Coronary artery (tissue), 2 donors: ENCODE measurements at regions not wholly inside any gene's neighbourhood (a gene's known extent, or its start where the extent isn't known, plus 50 kb on each side); places are given as distances from the start of the nearest gene placed in this dataset.

ENCODE experiments used
- DNase-seq: peaks from one replicate; pipeline ENCODE4 v3.0.0-alpha.2; 2017; ENCODE audit warnings: low spot score
- H3K27ac ChIP-seq, 2 donors: fragments of 200-600 bp; sonication (generic); one replicate each; pipeline ENCODE4 v1.5.1; 2016 to 2019
- H3K4me3 ChIP-seq: fragments of 200-600 bp; sonication (generic); 2 replicates; pipeline ENCODE4 v1.5.1; 2016; ENCODE audit warnings: mild to moderate bottlenecking, moderate library complexity
- TF ChIP-seq, protein P1 (sequence below): fragments of 200-600 bp; sonication (generic); IDR thresholded peaks from one replicate; pipeline ENCODE4 v1.5.1; 2019; ENCODE audit warnings: antibody characterized with exemption

GRCh38 chr7:51732951-51733350 is 416.3 kb upstream of the COBL start:
- Histone ChIP-seq H3K4me3 (no peak overlapping the region), H3K27ac (no peak overlapping the region)
- TF ChIP-seq, protein P1, sequence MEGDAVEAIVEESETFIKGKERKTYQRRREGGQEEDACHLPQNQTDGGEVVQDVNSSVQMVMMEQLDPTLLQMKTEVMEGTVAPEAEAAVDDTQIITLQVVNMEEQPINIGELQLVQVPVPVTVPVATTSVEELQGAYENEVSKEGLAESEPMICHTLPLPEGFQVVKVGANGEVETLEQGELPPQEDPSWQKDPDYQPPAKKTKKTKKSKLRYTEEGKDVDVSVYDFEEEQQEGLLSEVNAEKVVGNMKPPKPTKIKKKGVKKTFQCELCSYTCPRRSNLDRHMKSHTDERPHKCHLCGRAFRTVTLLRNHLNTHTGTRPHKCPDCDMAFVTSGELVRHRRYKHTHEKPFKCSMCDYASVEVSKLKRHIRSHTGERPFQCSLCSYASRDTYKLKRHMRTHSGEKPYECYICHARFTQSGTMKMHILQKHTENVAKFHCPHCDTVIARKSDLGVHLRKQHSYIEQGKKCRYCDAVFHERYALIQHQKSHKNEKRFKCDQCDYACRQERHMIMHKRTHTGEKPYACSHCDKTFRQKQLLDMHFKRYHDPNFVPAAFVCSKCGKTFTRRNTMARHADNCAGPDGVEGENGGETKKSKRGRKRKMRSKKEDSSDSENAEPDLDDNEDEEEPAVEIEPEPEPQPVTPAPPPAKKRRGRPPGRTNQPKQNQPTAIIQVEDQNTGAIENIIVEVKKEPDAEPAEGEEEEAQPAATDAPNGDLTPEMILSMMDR, result no peak
- DNase-seq, result no peak

DNA sequence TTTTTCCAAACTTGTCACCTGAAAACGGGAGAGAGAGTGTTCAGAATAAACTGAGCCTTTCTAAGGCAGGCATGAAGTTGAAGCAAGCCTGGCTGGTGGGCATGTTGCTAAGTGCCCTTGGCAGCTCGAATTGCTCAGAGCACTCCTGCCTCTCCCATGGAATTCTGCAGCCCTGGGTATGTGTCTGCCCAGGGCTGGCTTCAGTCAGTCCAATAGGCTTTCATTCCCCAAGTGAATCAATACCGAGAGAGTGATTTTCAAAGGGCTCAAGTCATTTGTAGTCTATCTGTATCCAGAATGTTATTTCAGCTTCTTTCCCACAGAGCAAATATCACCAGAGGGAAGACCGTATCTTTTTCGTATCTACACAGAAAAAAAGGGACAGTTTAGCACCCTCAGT is 415.5 kb upstream of the COBL start:
- no peak for DNase-seq

DNA sequence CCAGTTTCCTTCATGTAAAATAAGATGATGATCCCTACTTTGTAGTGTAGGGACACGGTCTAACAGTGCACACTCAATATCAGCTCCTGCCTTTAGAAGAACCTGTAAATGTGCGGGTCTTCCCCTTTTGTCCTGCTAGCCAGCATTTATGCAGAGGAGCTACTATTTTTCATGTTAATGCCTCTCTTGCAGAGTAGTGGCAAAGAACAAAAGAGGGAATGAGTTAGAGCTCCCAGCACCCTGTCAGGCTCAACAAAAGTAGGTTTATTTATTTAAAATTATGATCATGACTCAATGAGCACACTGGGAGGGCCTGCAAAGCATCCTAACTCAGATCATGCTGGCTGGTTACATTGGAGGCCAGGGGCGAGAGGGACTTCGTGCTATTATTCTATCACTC is 414.5 kb upstream of the COBL start:
- Histone ChIP-seq H3K27ac (no peak overlapping the region), H3K4me3 (no peak overlapping the region)
- no peak for DNase-seq
- TF ChIP-seq, protein P1, result no peak

More for the DNA sequence above, 415.5 kb upstream of the COBL start:
- no peak overlapping the region for H3K27ac ChIP-seq
- TF ChIP-seq, protein P1, result no peak
- H3K4me3 ChIP-seq, result no peak overlapping the region

DNA sequence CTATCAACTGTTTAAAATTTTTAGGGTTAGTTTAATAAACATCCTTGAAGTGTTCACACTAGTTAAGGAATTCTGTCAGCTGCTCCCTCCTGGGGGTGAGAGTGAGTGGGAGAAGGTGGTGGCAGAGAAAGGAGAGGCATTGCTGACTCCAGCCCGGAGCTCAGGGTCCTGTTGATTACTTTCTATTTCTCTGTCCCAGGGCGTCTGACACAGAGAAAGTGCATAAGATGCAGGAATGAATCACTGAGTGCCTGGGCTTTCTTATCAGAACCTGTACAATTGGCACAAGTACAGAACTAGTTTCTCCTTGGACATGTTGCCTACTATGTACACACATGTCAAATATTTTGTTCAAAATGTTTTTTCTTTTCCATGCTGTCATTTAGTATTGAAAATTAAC is 410.8 kb upstream of the COBL start:
- Histone ChIP-seq H3K27ac (no peak overlapping the region), H3K4me3 (no peak overlapping the region)
- TF ChIP-seq, protein P1, result no peak
- no peak for DNase-seq

DNA sequence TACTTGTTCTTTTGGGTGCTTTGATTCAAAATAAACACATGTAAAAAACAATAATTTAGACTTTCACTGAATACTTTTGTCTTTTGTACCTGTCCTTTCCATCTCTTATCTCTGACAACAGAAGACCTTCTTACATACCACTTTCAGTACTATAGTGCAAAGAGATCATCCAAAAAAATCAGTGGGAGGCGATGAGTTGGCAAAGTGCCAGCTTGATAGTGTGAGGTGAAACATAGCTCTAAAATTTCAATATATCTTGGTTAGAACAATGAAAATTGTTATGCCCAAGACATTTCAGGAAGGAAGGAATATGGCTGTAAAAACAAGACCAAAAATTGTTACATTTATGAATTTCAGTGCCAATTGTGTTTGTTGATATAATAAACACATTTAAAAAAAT is 390.2 kb upstream of the COBL start:
- TF ChIP-seq, protein P1, result no peak
- no peak for DNase-seq
- Histone ChIP-seq H3K4me3 (no peak overlapping the region), H3K27ac (no peak overlapping the region)

- Histone ChIP-seq H3K4me3 (no peak overlapping the region), H3K27ac (no peak overlapping the region)
- TF ChIP-seq, protein P1, result no peak
- DNase-seq, result no peak
Measured at GRCh38 chr7:51705701-51706100, 389.1 kb upstream of the COBL start.

DNA sequence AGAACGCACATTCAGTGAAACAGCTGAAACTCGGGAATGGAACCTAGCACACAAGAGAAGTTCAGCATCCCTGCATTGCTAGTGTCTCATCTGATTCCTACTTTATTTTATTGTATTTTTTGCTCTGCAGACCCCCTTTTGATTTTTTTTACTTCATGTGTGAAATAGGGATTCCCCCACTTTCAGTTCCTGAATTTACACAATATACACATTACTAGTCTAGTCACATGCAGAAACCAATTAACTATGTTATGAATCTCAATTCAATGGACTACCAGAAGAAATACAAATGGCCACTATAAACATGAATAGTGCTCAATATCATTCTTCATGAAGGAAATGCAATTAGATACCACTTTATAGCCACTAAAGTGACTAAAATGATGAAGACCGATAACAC is 386.1 kb upstream of the COBL start:
- TF ChIP-seq, protein P1, result no peak
- no peak overlapping the region for H3K4me3 ChIP-seq
- no peak for DNase-seq

More for the DNA sequence above, 386.1 kb upstream of the COBL start:
- no peak overlapping the region for H3K27ac ChIP-seq
